LNCaP clone FGC (cell line): ENCODE measurements at regions not wholly inside any gene's neighbourhood (a gene's known extent, or its start where the extent isn't known, plus 50 kb on each side); places are given as distances from the start of the nearest gene placed in this dataset.

Experiments
- DNase-seq: peaks from one replicate; pipeline ENCODE4 v3.0.0-alpha.2; 2011; ENCODE audit warnings: low read depth
- H3K4me3 ChIP-seq: 2 replicates; pipeline ENCODE4 v1.5.1; 2011; ENCODE audit warnings: mild to moderate bottlenecking, low read depth, low read length, control low read depth
- CTCF ChIP-seq: IDR thresholded peaks from 2 replicates; pipeline ENCODE4 v1.5.1; 2012; ENCODE audit warnings: mild to moderate bottlenecking; ENCODE audit not compliant: control insufficient read depth, insufficient read depth; ENCODE audit errors: extremely low read depth

GRCh38 chr15:25175033-25175788 lies 220.4 kb downstream of the SNRPN start:
- no peak for TF ChIP-seq CTCF
- H3K4me3 ChIP-seq: no peak overlapping the region
- no peak for DNase-seq

GRCh38 chr15:25175789-25176615 lies 221.2 kb downstream of the SNRPN start:
- no peak for TF ChIP-seq CTCF
- H3K4me3 ChIP-seq: no peak overlapping the region
- DNase-seq: no peak

- no peak overlapping the region for H3K4me3 ChIP-seq
- no peak for DNase-seq
- no peak for TF ChIP-seq CTCF
These were observed 221.8 kb downstream of the SNRPN start for GRCh38 chr15:25176616-25176923.

- no peak for TF ChIP-seq CTCF
- DNase-seq: no peak
- H3K4me3 ChIP-seq: no peak overlapping the region
These were observed 222.5 kb downstream of the SNRPN start for GRCh38 chr15:25176991-25177954.

- TF ChIP-seq CTCF: no peak
- DNase-seq: no peak
- no peak overlapping the region for H3K4me3 ChIP-seq
These were observed 223.4 kb downstream of the SNRPN start for GRCh38 chr15:25177955-25178801.
